Endothelial cell of umbilical vein (primary cell): ENCODE measurements at regions not wholly inside any gene's neighbourhood (a gene's known extent, or its start where the extent isn't known, plus 50 kb on each side); places are given as distances from the start of the nearest gene placed in this dataset.

Experiments
- BruUV-seq: library from RNA; stranded (reverse); fragments of 400-500 nt; replicated peaks from 2 replicates; lab custom pipeline; 2021; lab: Mats Ljungman, UMichigan
- CTCF ChIA-PET: fragments of 300-600, 350-600 bp; sonication (Branson Sonifier 250); formaldehyde crosslinking; loops from one replicate; lab custom pipeline; 2021; ENCODE audit warnings: antibody characterized with exemption, inconsistent platforms; lab: Charles Lee
- POLR2A ChIA-PET: fragments of 300-600, 350-600 bp; sonication (Branson Sonifier 250); formaldehyde crosslinking; loops from one replicate; lab custom pipeline; 2021; ENCODE audit warnings: antibody characterized with exemption, inconsistent platforms; lab: Charles Lee
- DNase-seq: peaks from one replicate; pipeline ENCODE4 v3.0.0-alpha.2; 2011; ENCODE audit warnings: low read depth, low spot score
- FAIRE-seq: peaks from 2 replicates; lab custom pipeline; 2011; peaks lifted over from hg19 to GRCh38; lab: Jason Lieb, UNC
- H2AFZ ChIP-seq: 2 replicates; pipeline ENCODE4 v1.6.0; 2012; ENCODE audit warnings: low read depth, low read length, control low read depth, inconsistent platforms
- H3K27ac ChIP-seq: 2 replicates; pipeline ENCODE4 v1.5.1; 2011; ENCODE audit warnings: low read depth, mild to moderate bottlenecking, control low read depth, low read length, moderate library complexity; ENCODE audit not compliant: insufficient read depth
- H3K27me3 ChIP-seq, 2 experiments: 2 replicates each; pipeline versions ENCODE4 v1.6.0 to v1.6.1; 2011; ENCODE audit warnings: low read length in 2 of 2, mixed read lengths in 1 of 2; ENCODE audit not compliant: control insufficient read depth in 2 of 2, insufficient read depth in 2 of 2
- H3K36me3 ChIP-seq, 2 experiments: 2 replicates in 1 of 2; 3 replicates in 1 of 2; pipeline ENCODE4 v1.5.1; 2011; ENCODE audit warnings: low read length in 2 of 2, mild to moderate bottlenecking in 1 of 2, moderate library complexity in 1 of 2; ENCODE audit not compliant: control insufficient read depth in 2 of 2, insufficient read depth in 2 of 2; ENCODE audit errors: extremely low read depth in 1 of 2
- H3K4me1 ChIP-seq: 3 replicates; pipeline ENCODE4 v1.5.1; 2011; ENCODE audit warnings: mild to moderate bottlenecking, low read length; ENCODE audit not compliant: control insufficient read depth, insufficient read depth; ENCODE audit errors: extremely low read depth
- H3K4me2 ChIP-seq: 2 replicates; pipeline ENCODE4 v1.6.1; 2011; ENCODE audit warnings: low read length, control low read depth, mixed read lengths; ENCODE audit not compliant: insufficient read depth
- H3K4me3 ChIP-seq, 3 experiments: fragments of 200-600 bp in 1 of 3; sonication (generic), shearing (Covaris generic) in 1 of 3; replicated peaks in 1 of 3; 2 replicates each; pipeline ENCODE4 v1.5.1; 2011 to 2016; ENCODE audit warnings: control low read depth in 3 of 3, low read length in 3 of 3, mild to moderate bottlenecking in 2 of 3, inconsistent platforms in 1 of 3, low read depth in 1 of 3, moderate library complexity in 1 of 3; ENCODE audit not compliant: insufficient read depth in 1 of 3
- H3K79me2 ChIP-seq: 2 replicates; pipeline ENCODE4 v1.6.0; 2012; ENCODE audit warnings: low read length, inconsistent platforms; ENCODE audit not compliant: control insufficient read depth, insufficient read depth
- H3K9ac ChIP-seq: replicated peaks from 2 replicates; pipeline ENCODE3; 2011; ENCODE audit warnings: low read length, control low read depth; ENCODE audit not compliant: insufficient read depth; ENCODE audit errors: extremely low read depth
- H3K9me1 ChIP-seq: replicated peaks from 3 replicates; pipeline ENCODE4 v1.6.0; 2011; ENCODE audit warnings: mild to moderate bottlenecking, low read length; ENCODE audit not compliant: control insufficient read depth, insufficient read depth; ENCODE audit errors: extremely low read depth
- H3K9me3 ChIP-seq: replicated peaks from 2 replicates; pipeline ENCODE4 v1.5.1; 2012; ENCODE audit warnings: low read length, inconsistent platforms; ENCODE audit not compliant: control insufficient read depth, insufficient read depth
- H4K20me1 ChIP-seq: replicated peaks from 2 replicates; pipeline ENCODE3; 2011; ENCODE audit warnings: mild to moderate bottlenecking, low read length; ENCODE audit not compliant: control insufficient read depth, insufficient read depth; ENCODE audit errors: extremely low read depth
- CTCF ChIP-seq, 2 donors: IDR thresholded peaks; 1 replicate in 1 of 2; 2 replicates in 1 of 2; pipeline ENCODE4 v1.5.1; 2011; ENCODE audit warnings: low read length in 2 of 2, mild to moderate bottlenecking in 2 of 2, moderate library complexity in 2 of 2, control low read depth in 1 of 2, inconsistent platforms in 1 of 2, low read depth in 1 of 2; ENCODE audit not compliant: insufficient read depth in 1 of 2; ENCODE audit errors: extremely low read depth in 1 of 2
- EZH2 ChIP-seq: IDR thresholded peaks from 2 replicates; pipeline ENCODE4 v1.6.1; 2012; ENCODE audit warnings: borderline replicate concordance, low read depth, mild to moderate bottlenecking, moderate library complexity, low read length, inconsistent platforms; ENCODE audit not compliant: severe bottlenecking
- FOS ChIP-seq: IDR thresholded peaks from 2 replicates; pipeline ENCODE4 v1.6.1; 2011; ENCODE audit warnings: mild to moderate bottlenecking, low read length, moderate library complexity, borderline replicate concordance; ENCODE audit not compliant: insufficient read depth
- GATA2 ChIP-seq: IDR thresholded peaks from 2 replicates; pipeline ENCODE4 v1.7.0; 2011; ENCODE audit warnings: low read depth, mild to moderate bottlenecking, moderate library complexity, mixed read lengths, low read length; ENCODE audit not compliant: insufficient read length, insufficient read depth
- JUN ChIP-seq: IDR thresholded peaks from 2 replicates; pipeline ENCODE4 v1.6.1; 2011; ENCODE audit warnings: borderline replicate concordance, low read depth; ENCODE audit not compliant: insufficient read length, insufficient read depth
- MAX ChIP-seq: IDR thresholded peaks from 2 replicates; pipeline ENCODE4 v1.6.1; 2011; ENCODE audit not compliant: insufficient read depth, insufficient read length
- MYC ChIP-seq: IDR thresholded peaks from one replicate; pipeline ENCODE4 v1.6.1; 2011; ENCODE audit warnings: mild to moderate bottlenecking, low read depth, low read length
- POLR2A ChIP-seq: IDR thresholded peaks from 2 replicates; pipeline ENCODE4 v1.6.1; 2012; ENCODE audit warnings: low read depth, mild to moderate bottlenecking, control low read depth, low read length
- POLR2AphosphoS5 ChIP-seq: IDR thresholded peaks from 2 replicates; pipeline ENCODE4 v1.6.1; 2012; ENCODE audit warnings: low read depth, mild to moderate bottlenecking, control low read depth, low read length, moderate library complexity; ENCODE audit not compliant: insufficient read depth
- dilution Hi-C: fragments of 300-500 bp; cut with MboI; formaldehyde crosslinking; loops from one replicate; pipeline ENCODE4 v1.15.0; 2019; ENCODE audit warnings: low sequenced_read_pairs; ENCODE audit not compliant: extremely low pct_ligation_motif_present
- intact Hi-C: fragments of 100-400 bp; cut with micrococcal nuclease; formaldehyde crosslinking; loops from one replicate; pipeline ENCODE4 v1.10.0; 2022

DNA sequence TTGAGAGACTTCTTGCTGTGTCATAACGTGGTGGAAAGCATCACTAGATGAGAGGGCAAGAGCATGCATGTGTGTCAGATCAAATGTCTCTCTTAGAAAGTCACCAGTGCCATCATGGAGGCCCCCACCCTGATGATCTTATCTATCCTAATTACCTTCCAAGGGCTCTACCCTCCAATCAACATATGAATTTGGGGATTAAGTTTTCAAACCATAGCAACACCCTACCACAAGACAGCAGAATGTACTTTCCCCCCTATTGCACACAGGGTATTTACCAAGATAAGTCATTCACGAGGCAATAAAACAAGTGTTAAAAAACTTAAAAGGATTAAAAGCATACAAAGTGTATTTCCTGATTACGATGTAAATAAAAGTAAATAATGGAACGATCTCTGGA, 515.6 kb downstream of the LMO4 start:
- intact Hi-C loops = no loop called here
- CTCF ChIA-PET = no interaction called here
- H3K27me3 ChIP-seq = no peaks in the 10 kb centered on the region
- no peak overlapping the region for H3K27ac ChIP-seq
- TF ChIP-seq GATA2 (no peak), MYC (no peak), FOS (no peak), MAX (no peak), JUN (no peak), POLR2AphosphoS5 (no peak), EZH2 (no peak), CTCF (IDR thresholded peaks at IDR 0.05; ENCODE audit: extremely low read depth in 1 of 2, insufficient read depth in 1 of 2, low read depth in 1 of 2, low read length in 2 of 2) (no peak), POLR2A (no peak)
- DNase-seq (no peak), FAIRE-seq (no peak)
- POLR2A ChIA-PET = no interaction called here
- no peak overlapping the region for H3K4me2 ChIP-seq
- no peak overlapping the region for H3K4me3 ChIP-seq
- H3K4me1 ChIP-seq = no peaks in the 10 kb centered on the region
- no peaks in the 10 kb centered on the region for H3K36me3 ChIP-seq
- no peak overlapping the region for H2AFZ ChIP-seq
- no peaks in the 10 kb centered on the region for H3K79me2 ChIP-seq
- no TSS peak for BruUV-seq
- no peaks in the 10 kb centered on the region for H3K9me1 ChIP-seq
- H4K20me1 ChIP-seq = no peaks in the 10 kb centered on the region
- dilution Hi-C loops = no loop called here
- no peaks in the 10 kb centered on the region for H3K9me3 ChIP-seq
- no peak overlapping the region for H3K9ac ChIP-seq
